Right cardiac atrium (tissue), 5 donors: ENCODE measurements at regions not wholly inside any gene's neighbourhood (a gene's known extent, or its start where the extent isn't known, plus 50 kb on each side); places are given as distances from the start of the nearest gene placed in this dataset.

Experiments used
- ATAC-seq, 2 donors: fragments of 200-7000 bp; cut with Tn5 transposase; one replicate each; pipeline versions ENCODE4 v1.8.0 to v1.9.1; 2020; ENCODE audit warnings: moderate library complexity in 2 of 2, mild to moderate bottlenecking in 1 of 2
- DNase-seq, 3 donors: peaks; one replicate each; pipeline ENCODE4 v3.0.0-alpha.2; 2020
- H3K27ac ChIP-seq: one replicate; pipeline ENCODE4 v1.5.1; 2013; ENCODE audit warnings: mild to moderate bottlenecking, low read length, control low read depth, moderate library complexity
- H3K27me3 ChIP-seq: one replicate; pipeline ENCODE4 v1.6.1; 2013; ENCODE audit not compliant: control insufficient read depth, insufficient read depth
- H3K4me1 ChIP-seq: one replicate; pipeline ENCODE4 v1.6.1; 2013; ENCODE audit warnings: low read length; ENCODE audit not compliant: control insufficient read depth, insufficient read depth
- H3K4me3 ChIP-seq: one replicate; pipeline ENCODE4 v1.5.1; 2013; ENCODE audit warnings: low read length, control low read depth
- H3K9me3 ChIP-seq: one replicate; pipeline ENCODE4 v1.6.1; 2013; ENCODE audit warnings: low read length; ENCODE audit not compliant: control insufficient read depth
- WGBS: extraction: QIAGEN DNeasy Blood & Tissue Kit; methylation state at CpG from one replicate; pipeline ENCODE4 v1.1.7; 2013; 5-methylcytosine and 5-hydroxymethylcytosine counted together
- intact Hi-C, 4 donors: fragments of 100-400 bp; cut with DNase I; formaldehyde crosslinking; loops; one replicate each; pipeline versions ENCODE4 v1.11.0 to v1.14.0; 2022 to 2023
- donor health status: healthy with polysubstance abuse.
- donor health status: DM: no; HTN: yes; CAD: no.
- donor health status: DM: no; HTN: no; CAD: no.
- donor health status: DM: no; HTN: yes; CAD: no; lungs with severe emphysema.
- donor health status: DM: yes; HTN: yes; CAD: no.

DNA sequence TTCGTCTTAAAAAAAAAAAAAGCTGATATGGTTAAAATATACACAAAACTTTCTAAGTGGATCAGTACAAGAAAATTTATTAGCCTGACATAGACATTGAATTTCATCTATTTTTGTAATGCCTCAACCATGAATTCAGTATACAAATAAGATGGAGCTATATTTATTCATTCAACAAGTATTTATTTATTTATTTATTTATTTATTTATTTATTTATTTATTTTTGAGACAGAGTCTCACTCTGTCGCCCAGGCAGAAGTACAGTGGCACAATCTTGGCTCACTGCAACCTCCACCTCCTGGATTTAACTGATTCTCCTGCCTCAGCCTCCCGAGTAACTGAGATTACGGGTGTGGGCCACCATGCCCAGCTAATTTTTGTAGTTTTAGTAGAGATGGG lies 78.5 kb upstream of the GSX1 start:
- ATAC-seq (no peak), DNase-seq (no peak)
- Histone ChIP-seq H3K9me3 (no peaks in the 10 kb centered on the region), H3K4me1 (no peaks in the 10 kb centered on the region), H3K27ac (no peak overlapping the region), H3K27me3 (no peaks in the 10 kb centered on the region), H3K4me3 (no peak overlapping the region)
- WGBS: 95% methylated on average over 4 of the region's 4 CpGs
- intact Hi-C loops: loop anchor here in 3 of 4 donors (5.0 to 10.0 kb wide), 2 partner anchors 179 to 181 kb away; no protein-coding TSS in a partner anchor

GRCh38 chr13:27721681-27722080 lies 70.6 kb upstream of the GSX1 start:
- ATAC-seq (no peak), DNase-seq (no peak)
- WGBS: 75% methylated on average over 2 of the region's 2 CpGs
- Histone ChIP-seq H3K4me3 (no peak overlapping the region), H3K27ac (no peak overlapping the region), H3K4me1 (no peaks in the 10 kb centered on the region), H3K9me3 (no peaks in the 10 kb centered on the region), H3K27me3 (no peaks in the 10 kb centered on the region)
- intact Hi-C loops: no loop called here

DNA sequence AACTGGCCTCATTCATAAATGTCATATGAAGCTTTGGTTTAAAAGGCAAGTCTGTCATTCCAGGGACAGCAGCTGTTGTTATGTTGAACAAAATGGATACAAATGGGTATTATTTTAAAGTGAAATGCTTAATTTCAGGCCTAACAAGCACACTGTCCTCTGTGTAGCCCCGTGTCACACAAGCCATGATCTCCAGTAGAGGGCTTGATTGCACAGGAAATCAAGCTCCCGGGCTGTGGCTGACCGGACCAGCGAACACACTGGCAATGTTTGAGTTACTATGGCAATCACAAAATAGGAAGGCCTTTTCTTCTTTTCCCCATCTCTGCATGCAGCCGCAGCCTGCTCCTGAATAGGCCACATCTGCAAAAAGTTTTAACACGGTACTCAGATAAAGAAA lies 64.0 kb upstream of the GSX1 start:
- Histone ChIP-seq H3K9me3 (no peaks in the 10 kb centered on the region), H3K27me3 (no peaks in the 10 kb centered on the region), H3K4me1 (no peaks in the 10 kb centered on the region), H3K4me3 (no peak overlapping the region), H3K27ac (no peak overlapping the region)
- WGBS: 28% methylated on average over 6 of the region's 6 CpGs
- DNase-seq: no peak
- intact Hi-C loops: no loop called here
- ATAC-seq: no peak

DNA sequence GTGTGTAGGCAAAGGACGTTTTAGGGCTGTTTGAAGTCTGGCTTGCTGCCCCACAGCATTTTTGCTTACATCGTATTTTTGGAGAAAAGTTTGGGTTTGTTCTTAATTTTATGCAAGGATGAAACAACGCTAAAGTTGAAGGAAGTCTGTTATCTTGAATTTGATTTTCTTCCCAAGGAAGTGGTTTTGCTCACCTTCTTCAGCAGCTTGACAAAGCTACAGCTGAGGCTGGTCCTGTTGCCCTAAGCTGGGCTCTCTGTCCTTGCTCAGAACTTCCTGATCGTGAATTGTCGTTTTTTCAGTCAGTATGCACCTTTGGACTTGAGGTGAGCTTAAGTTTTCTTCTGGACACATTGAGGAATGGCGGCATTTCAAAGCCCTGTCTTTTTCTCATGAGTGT lies 62.1 kb upstream of the GSX1 start:
- no peaks in the 10 kb centered on the region for H3K9me3 ChIP-seq
- H3K27me3 ChIP-seq: no peaks in the 10 kb centered on the region
- 72% methylated on average over 6 of the region's 6 CpGs for WGBS
- H3K4me3 ChIP-seq: no peak overlapping the region
- DNase-seq: no peak
- no peaks in the 10 kb centered on the region for H3K4me1 ChIP-seq
- intact Hi-C loops: no loop called here
- no peak overlapping the region for H3K27ac ChIP-seq
- ATAC-seq: no peak
